ENCODE measurements at regions not wholly inside any gene's neighbourhood (a gene's known extent, or its start where the extent isn't known, plus 50 kb on each side); places are given as distances from the start of the nearest gene placed in this dataset.
A peak's percentile ranks its signal among the peaks of the same experiment; 100 is the strongest.
"Not testable (repeated sequence)": the region's sequence is repeated elsewhere in the genome, so short reads cannot be mapped to it uniquely, and the experiment has no call there.

GRCh38 chr14:88104710-88105109, 99.8 kb downstream of the GPR65 start:
- H3K9me3 ChIP-seq (replicated peaks in 1 of 2; ENCODE audit: control insufficient read depth in 1 of 2, insufficient read depth in 1 of 2, low read length in 2 of 2) = peaks cover 13 to 22% of the 10 kb centered on the region in 2 donors
- H3K4me1 ChIP-seq (ENCODE audit: control insufficient read depth in 1 of 2, insufficient read depth in 2 of 2, low read length in 2 of 2) = no peaks in the 10 kb centered on the region
- H3K79me2 ChIP-seq (ENCODE audit: insufficient read depth, low read length) = no peaks in the 10 kb centered on the region
- H2AFZ ChIP-seq (ENCODE audit: insufficient read depth, low read depth, low read length, poor library complexity, severe bottlenecking) = no peak overlapping the region
- H4K20me1 ChIP-seq (ENCODE audit: insufficient read depth, low read length) = no peaks in the 10 kb centered on the region
- Mint-ChIP-seq H3K27me3 (ENCODE audit: low read depth in 3 of 3) (peaks cover 0 to 9% (median 5%) of the 10 kb centered on the region in 3 donors), H3K9me3 (peaks cover 14 to 28% (median 23%) of the 10 kb centered on the region in 7 donors), H3K4me1 (no peaks in the 10 kb centered on the region), H3K27ac (no peak overlapping the region), H3K36me3 (no peaks in the 10 kb centered on the region), H3K4me3 (no peak overlapping the region)
- no peak overlapping the region for H3K9ac ChIP-seq (ENCODE audit: insufficient read depth, low read length, poor library complexity, severe bottlenecking)
- H3K4me3 ChIP-seq (replicated peaks in 1 of 3; ENCODE audit: low read depth in 2 of 3, low read length in 3 of 3) = no peak overlapping the region
- WGBS (ENCODE audit: insufficient coverage) = no CpG with 5 or more reads among the region's 1 CpG
- H3K4me2 ChIP-seq (replicated peaks; ENCODE audit: extremely low read depth, low read length, poor library complexity, severe bottlenecking) = no peak overlapping the region
- H3K27me3 ChIP-seq (ENCODE audit: control insufficient read depth in 2 of 2, insufficient read depth in 2 of 2, low read length in 2 of 2) = peaks cover 0 to 11% of the 10 kb centered on the region in 2 donors
- H3K27ac ChIP-seq (ENCODE audit: low read depth in 1 of 2, low read length in 2 of 2) = no peak overlapping the region
- intact Hi-C loops (cut with micrococcal nuclease) = no loop called here
- no peak for DNase-seq
- TF ChIP-seq CTCF (IDR thresholded peaks at IDR 0.05) = no peak
- no peaks in the 10 kb centered on the region for H3K36me3 ChIP-seq (replicated peaks in 1 of 2; ENCODE audit: control insufficient read depth in 1 of 2, insufficient read depth in 2 of 2, low read length in 2 of 2)

- no peak overlapping the region for H3K27ac ChIP-seq (ENCODE audit: low read depth in 1 of 2, low read length in 2 of 2)
- H3K4me1 ChIP-seq (ENCODE audit: control insufficient read depth in 1 of 2, insufficient read depth in 2 of 2, low read length in 2 of 2) = no peaks in the 10 kb centered on the region
- peaks cover 14 to 28% (median 24%) of the 10 kb centered on the region in 7 donors for H3K9me3 Mint-ChIP-seq
- no peak overlapping the region for H3K27ac Mint-ChIP-seq
- peak overlapping the region in 1 of 2 donors; percentile 5 for H3K4me3 Mint-ChIP-seq
- no peak overlapping the region for H3K9ac ChIP-seq (ENCODE audit: insufficient read depth, low read length, poor library complexity, severe bottlenecking)
- peaks cover 13 to 22% of the 10 kb centered on the region in 2 donors for H3K9me3 ChIP-seq (replicated peaks in 1 of 2; ENCODE audit: control insufficient read depth in 1 of 2, insufficient read depth in 1 of 2, low read length in 2 of 2)
- no peaks in the 10 kb centered on the region for H3K79me2 ChIP-seq (ENCODE audit: insufficient read depth, low read length)
- peaks cover 0 to 9% (median 3%) of the 10 kb centered on the region in 3 donors for H3K27me3 Mint-ChIP-seq (ENCODE audit: low read depth in 3 of 3)
- DNase-seq = no peak
- no peaks in the 10 kb centered on the region for H3K4me1 Mint-ChIP-seq
- H3K27me3 ChIP-seq (ENCODE audit: control insufficient read depth in 2 of 2, insufficient read depth in 2 of 2, low read length in 2 of 2) = peaks cover 0 to 11% of the 10 kb centered on the region in 2 donors
- H2AFZ ChIP-seq (ENCODE audit: insufficient read depth, low read depth, low read length, poor library complexity, severe bottlenecking) = no peak overlapping the region
- H4K20me1 ChIP-seq (ENCODE audit: insufficient read depth, low read length) = no peaks in the 10 kb centered on the region
- H3K36me3 Mint-ChIP-seq = no peaks in the 10 kb centered on the region
- H3K4me2 ChIP-seq (replicated peaks; ENCODE audit: extremely low read depth, low read length, poor library complexity, severe bottlenecking) = no peak overlapping the region
- no peak overlapping the region for H3K4me3 ChIP-seq (replicated peaks in 1 of 3; ENCODE audit: low read depth in 2 of 3, low read length in 3 of 3)
- no peak for TF ChIP-seq CTCF (IDR thresholded peaks at IDR 0.05)
- intact Hi-C loops (cut with micrococcal nuclease) = no loop called here
- WGBS (ENCODE audit: insufficient coverage) = 76% methylated on average over 2 of the region's 4 CpGs
- H3K36me3 ChIP-seq (replicated peaks in 1 of 2; ENCODE audit: control insufficient read depth in 1 of 2, insufficient read depth in 2 of 2, low read length in 2 of 2) = no peaks in the 10 kb centered on the region
Observed at GRCh38 chr14:88106377-88106776, 101.4 kb downstream of the GPR65 start.

- DNase-seq = not testable (repeated sequence)
- whole genome bisulfite sequencing (ENCODE audit: insufficient coverage) = 92% methylated on average over 2 of the region's 7 CpGs
- H3K4me3 Mint-ChIP-seq = peak overlapping the region in 1 of 2 donors; percentile 15
Observed at GRCh38 chr14:88127669-88128068, 122.7 kb downstream of the GPR65 start.

More at GRCh38 chr14:88127669-88128068, 122.7 kb downstream of the GPR65 start:
- Mint-ChIP-seq H3K9me3 (peaks cover under 1 to 16% (median 11%) of the 10 kb centered on the region in 7 donors), H3K27ac (peak overlapping the region in 1 of 7 donors; percentile 63), H3K4me1 (peaks cover 31% of the 10 kb centered on the region), H3K27me3 (ENCODE audit: low read depth in 3 of 3) (peaks cover 4 to 18% (median 12%) of the 10 kb centered on the region in 3 donors)
- H3K9ac ChIP-seq (ENCODE audit: insufficient read depth, low read length, poor library complexity, severe bottlenecking); intact Hi-C loops (cut with micrococcal nuclease); H3K4me3 ChIP-seq (replicated peaks in 1 of 3; ENCODE audit: low read depth in 2 of 3, low read length in 3 of 3); H3K36me3 Mint-ChIP-seq; H3K27ac ChIP-seq (ENCODE audit: low read depth in 1 of 2, low read length in 2 of 2); H2AFZ ChIP-seq (ENCODE audit: insufficient read depth, low read depth, low read length, poor library complexity, severe bottlenecking); H3K27me3 ChIP-seq (ENCODE audit: control insufficient read depth in 2 of 2, insufficient read depth in 2 of 2, low read length in 2 of 2); H3K36me3 ChIP-seq (replicated peaks in 1 of 2; ENCODE audit: control insufficient read depth in 1 of 2, insufficient read depth in 2 of 2, low read length in 2 of 2); H3K9me3 ChIP-seq (replicated peaks in 1 of 2; ENCODE audit: control insufficient read depth in 1 of 2, insufficient read depth in 1 of 2, low read length in 2 of 2); H3K79me2 ChIP-seq (ENCODE audit: insufficient read depth, low read length); H3K4me2 ChIP-seq (replicated peaks; ENCODE audit: extremely low read depth, low read length, poor library complexity, severe bottlenecking); H4K20me1 ChIP-seq (ENCODE audit: insufficient read depth, low read length): not testable (repeated sequence)
- peaks cover 31% of the 10 kb centered on the region in 2 donors for H3K4me1 ChIP-seq (ENCODE audit: control insufficient read depth in 1 of 2, insufficient read depth in 2 of 2, low read length in 2 of 2)

All from CD14-positive monocyte (primary cell).